Nucleus accumbens (tissue), 56 donors: ENCODE measurements at regions not wholly inside any gene's neighbourhood (a gene's known extent, or its start where the extent isn't known, plus 50 kb on each side); places are given as distances from the start of the nearest gene placed in this dataset.
"Not testable (repeated sequence)": the region's sequence is repeated elsewhere in the genome, so short reads cannot be mapped to it uniquely, and the experiment has no call there.

Experiments
- DNase-seq, 56 donors: peaks; one replicate each; lab custom pipeline; 2025; lab: John Stamatoyannopoulos, UW

GRCh38 chr3:70744536-70744935 is 432.1 kb upstream of the MDFIC2 start:
- DNase-seq, result no peak

DNA sequence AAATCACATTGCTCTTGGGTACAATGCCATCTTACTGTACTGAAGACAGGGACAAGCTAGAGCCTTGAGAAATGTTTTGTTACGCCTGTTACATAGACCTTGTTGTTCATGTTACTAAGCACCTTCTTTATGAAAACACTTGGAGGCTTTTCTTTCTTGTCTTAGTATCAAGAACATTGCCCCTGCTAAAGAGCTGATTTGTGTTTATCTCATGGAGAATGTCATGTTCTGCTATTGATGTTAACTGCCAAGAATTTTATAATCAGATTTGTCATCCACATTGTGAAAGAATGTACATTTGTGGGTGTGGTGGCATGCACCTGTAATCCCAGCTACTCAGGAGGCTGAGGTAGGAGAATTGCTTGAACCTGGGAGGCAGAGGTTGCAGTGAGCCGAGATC is 431.3 kb upstream of the MDFIC2 start:
- DNase-seq, result no peak

- no peak for DNase-seq
These were observed 429.6 kb upstream of the MDFIC2 start for GRCh38 chr3:70742081-70742480.

DNA sequence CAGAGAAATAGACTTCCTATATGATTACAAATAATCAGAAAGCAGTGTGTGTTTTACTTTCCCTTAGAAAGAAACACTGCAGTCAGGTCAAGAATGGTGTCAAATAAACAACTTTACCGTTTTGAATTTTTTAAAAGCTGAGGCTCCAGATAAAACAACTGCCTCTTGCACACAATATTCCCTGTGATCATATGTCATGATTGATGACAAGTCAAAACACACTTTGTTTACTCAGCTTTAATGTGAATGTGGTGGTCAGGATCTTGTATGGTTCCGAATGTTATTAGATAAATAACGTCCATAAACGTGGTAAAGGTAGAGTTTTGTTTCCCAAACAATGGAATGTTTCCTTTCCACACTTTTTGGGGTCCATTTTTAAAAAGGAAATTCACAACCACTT is 428.4 kb upstream of the MDFIC2 start:
- DNase-seq, result no peak

DNA sequence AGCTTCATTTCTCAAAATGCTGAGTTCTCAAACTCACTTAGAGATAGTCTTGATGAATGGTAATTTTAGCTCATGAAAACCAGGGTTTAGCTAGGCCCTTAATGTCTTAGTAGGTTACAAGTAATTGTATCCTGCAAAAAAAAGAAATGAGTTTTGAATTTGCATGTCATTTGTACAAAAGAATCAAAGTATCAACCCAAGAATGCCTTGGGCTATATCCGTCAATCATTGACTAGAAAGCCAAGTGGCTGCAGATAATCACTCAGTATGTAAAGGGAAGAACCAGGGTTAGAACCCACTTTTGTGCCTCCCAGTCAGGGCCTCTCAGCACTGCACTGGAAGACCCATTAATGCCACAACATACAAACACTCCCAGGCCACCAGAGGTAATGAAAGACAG is 427.6 kb upstream of the MDFIC2 start:
- no peak for DNase-seq

DNA sequence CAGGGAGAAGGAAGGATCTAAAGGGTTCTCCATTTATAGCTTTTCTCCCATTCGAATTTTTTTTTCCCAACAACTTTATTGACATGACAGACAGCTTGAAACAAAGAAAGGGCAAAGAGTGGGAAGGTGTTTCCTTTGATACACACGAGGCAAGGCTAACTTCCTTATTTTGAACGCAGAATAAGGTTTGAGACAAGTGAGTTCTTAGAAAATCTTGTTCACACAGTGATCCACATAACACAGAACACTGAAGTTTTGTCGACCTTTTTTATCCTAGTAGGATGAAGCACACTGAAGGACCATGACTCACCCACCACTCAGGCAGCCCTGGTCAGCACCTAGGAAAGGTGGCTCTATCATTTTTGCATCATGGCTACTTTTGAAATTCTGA is 425.8 kb upstream of the MDFIC2 start:
- no peak for DNase-seq

DNA sequence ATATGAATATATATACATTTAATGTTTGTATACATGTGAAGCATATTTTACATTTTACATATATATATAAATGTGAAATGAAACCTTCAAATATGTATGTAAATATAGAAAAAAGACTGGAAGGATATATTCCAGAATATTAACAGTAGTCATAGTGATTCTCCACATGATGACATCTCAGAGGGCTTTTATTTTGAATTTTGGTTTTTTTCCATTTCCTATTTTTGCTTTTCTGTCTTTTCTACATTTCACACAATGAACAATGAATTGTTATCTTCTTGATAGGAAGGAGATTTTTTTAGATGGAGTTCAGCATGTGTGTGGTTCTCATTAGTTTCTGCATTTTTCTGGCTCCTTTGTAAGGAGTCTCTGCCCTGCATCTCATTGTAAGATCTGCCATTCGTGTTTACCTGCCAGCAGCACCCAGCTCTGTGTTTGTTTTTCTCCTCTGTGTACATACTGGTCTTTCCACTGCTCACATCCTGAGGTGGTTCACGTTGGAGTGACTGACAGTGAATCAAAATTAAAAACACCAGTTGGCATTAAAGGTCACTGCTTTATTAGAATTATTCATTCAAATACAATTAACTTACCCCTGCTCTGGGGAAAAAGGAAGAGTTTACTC is 425.3 kb upstream of the MDFIC2 start:
- DNase-seq, result no peak

GRCh38 chr3:70736009-70736408 is 423.6 kb upstream of the MDFIC2 start:
- DNase-seq, result no peak

DNA sequence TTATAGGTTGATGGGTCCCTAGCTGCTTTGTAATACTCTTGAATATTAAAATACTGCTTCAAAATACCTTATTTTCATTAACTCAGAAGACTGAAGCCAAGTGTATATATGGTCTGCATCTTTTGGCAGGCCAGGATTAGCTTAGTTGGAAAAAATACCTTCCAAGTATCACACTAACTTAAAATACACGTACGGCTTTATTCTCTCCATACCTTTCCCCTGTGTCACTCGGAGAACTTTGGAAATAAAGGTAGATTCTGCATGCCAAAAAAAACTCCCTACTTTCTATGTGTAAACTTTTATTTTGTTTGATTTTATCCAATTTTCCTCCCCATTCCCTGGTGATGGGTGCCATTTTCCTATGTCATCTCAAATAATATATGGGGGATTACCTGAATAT is 422.3 kb upstream of the MDFIC2 start:
- no peak for DNase-seq

DNA sequence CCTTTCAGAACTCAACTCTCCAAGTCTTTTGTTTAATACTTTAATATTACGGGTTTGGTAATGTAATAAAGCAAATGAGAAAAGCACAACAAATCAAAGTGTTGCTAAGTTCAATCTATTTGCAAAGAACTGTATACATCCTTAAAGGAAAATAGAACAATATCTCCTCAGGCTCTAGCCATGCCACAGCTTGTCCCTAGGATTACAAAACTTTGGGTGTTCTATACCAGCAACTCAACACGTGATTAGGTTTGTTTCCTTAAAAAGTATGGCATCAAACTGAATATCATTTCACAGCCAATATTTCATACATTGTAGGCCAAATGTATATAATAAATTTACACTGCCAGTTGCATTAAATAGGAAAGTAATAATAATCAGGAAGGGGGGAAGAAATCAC is 418.6 kb upstream of the MDFIC2 start:
- no peak for DNase-seq

- no peak for DNase-seq
These were observed 417.4 kb upstream of the MDFIC2 start for GRCh38 chr3:70729845-70730244.

DNA sequence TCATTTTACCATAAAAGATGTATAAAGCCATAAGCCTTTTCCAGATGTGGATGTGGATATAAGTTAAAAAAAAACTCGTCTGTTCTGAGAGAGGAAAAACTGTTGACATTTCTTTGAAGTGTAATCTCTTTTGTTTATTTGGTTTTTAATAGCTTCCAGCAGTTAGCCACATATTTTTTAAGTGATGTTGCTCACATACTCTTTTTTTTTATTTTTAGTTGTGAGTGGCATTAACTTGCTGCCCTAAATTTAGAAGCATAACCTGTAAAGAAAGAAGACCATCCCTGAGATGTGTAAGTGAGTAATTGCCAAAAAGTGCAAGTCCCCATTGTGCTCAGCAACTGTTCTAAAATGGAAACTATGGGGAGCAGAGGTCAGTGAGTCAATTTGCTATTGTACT is 415.9 kb upstream of the MDFIC2 start:
- DNase-seq, result no peak

GRCh38 chr3:70726961-70727360 is 414.5 kb upstream of the MDFIC2 start:
- no peak for DNase-seq

DNA sequence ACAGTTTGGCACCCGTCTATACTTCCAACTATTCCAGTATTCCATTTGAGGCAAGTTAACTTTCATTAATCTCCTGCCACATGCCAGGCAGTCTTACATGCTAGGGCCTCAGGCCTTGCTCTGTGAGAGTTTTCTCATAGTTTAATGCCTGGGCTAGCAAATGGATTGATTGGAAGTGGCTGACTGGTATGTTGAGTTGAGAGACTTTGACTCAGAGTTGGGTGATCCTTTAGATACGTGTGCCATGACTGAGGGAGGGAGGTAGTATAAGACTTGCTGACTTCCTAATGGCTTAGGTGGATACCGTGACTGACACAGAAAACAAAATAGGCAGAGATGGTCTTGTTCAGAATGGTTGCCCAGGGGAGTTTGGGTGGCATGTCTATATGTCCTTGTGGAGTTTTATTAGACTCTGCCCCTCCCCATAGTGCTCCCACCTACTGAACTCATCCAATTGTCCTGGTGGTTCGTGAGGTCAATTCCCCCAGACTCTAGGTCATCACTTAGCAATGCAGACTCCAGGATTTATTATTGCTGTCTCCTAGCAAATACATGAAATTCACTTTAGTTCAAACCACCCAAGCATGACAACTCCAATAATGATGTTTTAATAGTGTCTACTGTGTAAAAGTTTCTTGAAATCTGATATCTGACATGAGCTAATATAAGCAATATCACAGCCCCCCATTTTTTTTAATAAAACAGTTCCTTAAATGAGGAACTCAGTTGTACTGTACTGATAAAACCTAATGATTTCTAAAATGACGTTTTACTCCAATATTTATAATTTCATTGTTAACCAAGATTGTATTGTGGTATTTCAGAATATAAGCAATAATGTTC is 413.9 kb upstream of the MDFIC2 start:
- no peak for DNase-seq

DNA sequence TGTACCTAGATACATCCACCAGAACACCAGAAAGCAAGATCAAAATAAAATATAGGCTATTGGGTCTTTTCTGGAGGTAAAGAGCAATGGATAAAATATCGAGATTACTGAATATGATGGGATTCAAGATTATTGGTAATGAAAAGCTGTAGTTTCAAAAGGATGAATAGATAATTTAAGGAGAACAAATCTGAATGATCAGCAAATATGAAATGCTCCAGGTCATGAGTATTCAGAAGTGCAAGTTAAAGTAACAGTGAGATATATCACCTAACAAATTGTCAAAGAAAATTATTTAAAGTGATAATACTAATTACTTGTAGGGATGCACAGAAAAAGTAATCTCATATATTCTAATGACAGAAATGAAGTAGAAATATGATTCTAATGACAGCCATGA is 409.6 kb upstream of the MDFIC2 start:
- DNase-seq, result no peak

- peak in 3 of 56 donors; percentile 1 for DNase-seq
These were observed 404.4 kb upstream of the MDFIC2 start for GRCh38 chr3:70716832-70717231.

DNA sequence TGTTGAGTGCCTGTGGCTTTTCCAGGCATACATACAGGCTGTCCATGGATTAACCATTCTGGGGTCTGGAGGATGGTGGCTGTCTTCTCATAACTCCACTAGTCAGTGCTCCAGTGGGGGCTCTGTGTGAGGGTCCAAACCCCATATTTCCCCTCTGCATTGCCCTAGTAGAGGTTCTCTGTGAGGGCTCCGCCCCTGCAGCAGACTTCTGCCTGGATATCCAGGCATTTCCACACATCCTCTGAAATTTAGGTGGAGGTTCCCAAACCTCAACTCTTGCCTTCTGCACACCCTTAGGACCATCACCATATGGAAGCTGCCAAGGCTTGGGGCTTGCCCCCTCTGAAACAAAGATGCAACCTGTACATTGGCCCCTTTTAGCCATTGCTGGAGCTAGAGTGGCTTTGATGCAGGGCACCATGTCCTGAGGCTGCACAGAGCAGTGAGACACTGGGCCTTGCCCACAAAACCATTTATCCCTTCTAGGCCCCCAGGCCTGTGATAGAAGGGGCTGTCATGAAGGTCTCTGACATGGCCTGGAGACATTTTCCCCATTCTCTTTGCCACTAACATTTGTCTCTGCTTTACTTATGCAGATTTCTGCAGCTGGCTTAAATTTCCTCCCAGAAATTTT is 400.1 kb upstream of the MDFIC2 start:
- DNase-seq, result no peak

DNA sequence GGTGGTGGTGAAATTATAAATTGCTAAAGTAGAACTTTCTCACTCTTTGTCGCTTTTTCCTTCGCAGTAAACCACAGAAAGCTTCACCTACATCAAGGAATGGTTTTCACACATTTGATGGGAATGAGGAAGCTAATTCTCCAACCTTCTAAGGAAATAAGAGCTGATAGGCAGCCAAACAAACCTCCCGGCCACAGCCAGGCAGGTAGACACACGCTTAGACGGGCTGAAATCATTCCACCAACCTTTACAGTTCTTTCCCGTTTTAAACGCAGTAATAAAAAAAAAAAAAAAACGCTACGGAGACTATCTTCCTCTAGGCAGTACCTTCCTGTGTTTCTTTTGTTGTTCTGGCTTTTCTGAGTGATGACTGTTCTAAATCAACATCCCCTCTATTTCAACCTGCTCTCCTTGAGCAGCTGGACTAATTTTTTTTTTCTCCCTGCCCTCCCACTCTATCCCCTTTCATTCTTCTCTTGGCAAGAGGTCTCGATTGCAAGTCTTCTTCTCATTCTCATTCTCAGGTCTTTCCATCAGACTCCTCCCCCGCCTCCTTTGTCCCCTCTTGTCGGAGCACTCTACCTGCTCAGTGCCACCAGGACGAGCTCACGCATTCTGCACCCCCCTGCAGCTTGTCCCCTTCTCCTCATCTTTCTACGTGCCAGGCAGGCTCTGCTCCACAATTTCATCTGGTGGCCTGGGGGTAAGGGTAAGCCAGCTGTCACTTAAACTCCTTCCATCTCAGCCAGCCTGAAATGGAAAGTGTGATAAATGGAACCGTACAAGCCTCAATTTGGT is 391.1 kb upstream of the MDFIC2 start:
- DNase-seq, result no peak

GRCh38 chr3:70702132-70702531 is 389.7 kb upstream of the MDFIC2 start:
- DNase-seq, result no peak

DNA sequence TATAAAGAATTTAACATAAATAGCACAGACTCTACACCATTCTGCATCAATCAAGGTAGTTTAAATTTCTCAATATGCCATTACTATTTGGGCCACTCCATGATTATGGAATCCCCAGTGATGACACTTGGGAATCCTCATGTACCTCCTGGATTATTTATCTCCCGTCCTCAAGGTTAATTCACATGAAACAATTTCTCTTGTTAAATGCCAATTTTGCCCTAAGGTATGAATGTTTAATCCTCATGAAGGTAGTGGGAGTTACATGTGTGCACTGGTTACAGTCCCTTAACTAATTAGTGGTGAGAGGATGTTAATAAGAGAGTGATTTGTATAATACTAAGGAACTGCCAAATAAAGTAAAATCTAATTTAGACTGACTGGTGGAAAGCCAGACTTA is 372.3 kb upstream of the MDFIC2 start:
- DNase-seq, result no peak

DNA sequence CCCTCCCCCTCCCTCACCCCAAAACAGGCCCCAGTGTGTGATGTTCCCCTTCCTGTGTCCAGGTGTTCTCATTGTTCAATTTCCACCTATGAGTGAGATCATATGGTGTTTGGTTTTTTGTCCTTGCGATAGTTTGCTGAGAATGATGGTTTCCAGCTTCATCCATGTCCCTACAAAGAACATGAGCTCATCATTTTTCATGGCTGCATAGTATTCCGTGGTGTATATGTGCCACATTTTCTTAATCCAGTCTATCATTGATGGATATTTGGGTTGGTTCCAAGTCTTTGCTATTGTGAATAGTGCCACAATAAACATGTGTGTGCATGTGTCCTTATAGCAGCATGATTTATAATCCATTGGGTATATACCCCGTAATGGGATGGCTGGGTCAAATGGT is 363.4 kb upstream of the MDFIC2 start:
- not testable (repeated sequence) for DNase-seq
